K562 (cell line): ENCODE measurements at regions not wholly inside any gene's neighbourhood (a gene's known extent, or its start where the extent isn't known, plus 50 kb on each side); places are given as distances from the start of the nearest gene placed in this dataset.

Experiments
- ATAC-seq: fragments of 200-7000 bp; cut with Tn5 transposase; 3 replicates; pipeline ENCODE4 v1.9.1; 2020; ENCODE audit warnings: moderate library complexity
- BruUV-seq: library from RNA; stranded (reverse); fragments of 400-500 nt; replicated peaks from 2 replicates; lab custom pipeline; 2021; lab: Mats Ljungman, UMichigan
- CTCF ChIA-PET: fragments of 300-600 bp; formaldehyde crosslinking; extraction: SDS; loops from one replicate; lab custom pipeline; 2021; ENCODE audit warnings: low intra/inter-chr PET ratio; lab: Yijun Ruan, JAX
- POLR2A ChIA-PET: fragments of 300-600, 350-650 bp; sonication (Branson Sonifier 250); formaldehyde crosslinking; extraction: SDS; loops from one replicate; lab custom pipeline; 2021; ENCODE audit warnings: antibody characterized with exemption, inconsistent platforms; lab: Yijun Ruan, JAX
- DNase-seq, 4 experiments: peaks; one replicate each; pipeline versions ENCODE4 v3.0.0 to v3.0.0-alpha.2; 2011 to 2018; ENCODE audit warnings: low spot score in 3 of 4, mixed read lengths in 3 of 4; ENCODE audit errors: extremely low read depth in 1 of 4
- FAIRE-seq: peaks from 2 replicates; lab custom pipeline; 2011; peaks lifted over from hg19 to GRCh38; lab: Jason Lieb, UNC
- H2AFZ ChIP-seq: 2 replicates; pipeline ENCODE4 v1.6.0; 2011; ENCODE audit warnings: low read depth, low read length, control low read depth, inconsistent platforms
- H3K27ac ChIP-seq: fragments of 200-600 bp; 3 replicates; pipeline ENCODE4 v1.8.0; 2011; ENCODE audit warnings: low read depth, mild to moderate bottlenecking, control low read depth, inconsistent platforms, low read length, moderate library complexity, mixed read lengths; ENCODE audit errors: extremely low read depth
- H3K27me3 ChIP-seq, 2 experiments: fragments of 300-600 bp in 1 of 2; 2 replicates in 1 of 2; 3 replicates in 1 of 2; pipeline versions ENCODE4 v1.6.0 to v1.8.0; 2011; ENCODE audit warnings: inconsistent platforms in 2 of 2, low read length in 2 of 2, mild to moderate bottlenecking in 1 of 2, mixed read lengths in 1 of 2, moderate library complexity in 1 of 2; ENCODE audit not compliant: control insufficient read depth in 2 of 2, insufficient read depth in 2 of 2
- H3K36me3 ChIP-seq: fragments of 300-600 bp; 3 replicates; pipeline ENCODE4 v1.8.0; 2011; ENCODE audit warnings: mild to moderate bottlenecking, low read length, inconsistent platforms; ENCODE audit not compliant: control insufficient read depth, insufficient read depth
- H3K4me1 ChIP-seq, 2 experiments: fragments of 200-600 bp in 1 of 2; replicated peaks in 1 of 2; 2 replicates in 1 of 2; 3 replicates in 1 of 2; pipeline versions ENCODE4 v1.5.1 to v1.8.0; 2011; ENCODE audit warnings: inconsistent platforms in 2 of 2, low read length in 2 of 2, mild to moderate bottlenecking in 1 of 2, mixed read lengths in 1 of 2, moderate library complexity in 1 of 2; ENCODE audit not compliant: control insufficient read depth in 2 of 2, insufficient read depth in 2 of 2
- H3K4me2 ChIP-seq: 2 replicates; pipeline ENCODE4 v1.6.1; 2011; ENCODE audit warnings: low read length, control low read depth, inconsistent platforms, mixed read lengths; ENCODE audit not compliant: insufficient read depth
- H3K4me3 ChIP-seq: fragments of 200-600 bp; sonication (generic), shearing (Covaris generic); 2 replicates; pipeline ENCODE4 v1.5.1; 2016; ENCODE audit warnings: control low read depth, inconsistent platforms
- H3K79me2 ChIP-seq: fragments of 200-600 bp; 3 replicates; pipeline ENCODE4 v1.8.0; 2011; ENCODE audit warnings: low read length, inconsistent platforms; ENCODE audit not compliant: control insufficient read depth, insufficient read depth
- H3K9ac ChIP-seq, 2 experiments: 2 replicates each; pipeline versions ENCODE4 v1.6.0 to v1.6.1; 2011; ENCODE audit warnings: low read depth in 2 of 2, low read length in 2 of 2, control low read depth in 1 of 2, inconsistent platforms in 1 of 2, mild to moderate bottlenecking in 1 of 2, mixed read lengths in 1 of 2; ENCODE audit not compliant: insufficient read depth in 1 of 2
- H3K9me1 ChIP-seq: one replicate; pipeline ENCODE4 v1.6.0; 2011; ENCODE audit warnings: inconsistent platforms, mild to moderate bottlenecking, low read length, moderate library complexity; ENCODE audit not compliant: control insufficient read depth, insufficient read depth
- H3K9me3 ChIP-seq: replicated peaks from 2 replicates; pipeline ENCODE4 v1.5.1; 2011; ENCODE audit warnings: low read depth, low read length, inconsistent platforms; ENCODE audit not compliant: control insufficient read depth, insufficient read depth
- H4K20me1 ChIP-seq: replicated peaks from 2 replicates; pipeline ENCODE4 v1.6.1; 2011; ENCODE audit warnings: low read length, inconsistent platforms, mixed read lengths; ENCODE audit not compliant: control insufficient read depth, insufficient read depth
- CBFB ChIP-seq: sonication (generic); formaldehyde crosslinking; IDR thresholded peaks from 2 replicates; pipeline ENCODE4 v1.4.0; 2020; ENCODE audit warnings: mild to moderate bottlenecking, missing genetic modification reagents
- GABPB1 ChIP-seq: sonication (generic); formaldehyde crosslinking; IDR thresholded peaks from 2 replicates; pipeline ENCODE4 v1.8.0; 2022; ENCODE audit warnings: mild to moderate bottlenecking, missing genetic modification reagents
- MCM5 ChIP-seq: fragments of 450-650 bp; IDR thresholded peaks from 2 replicates; pipeline ENCODE4 v1.6.1; 2016; ENCODE audit warnings: low read depth
- RNF219 ChIP-seq: fragments of 250-450 bp; sonication (Bioruptor Pico); IDR thresholded peaks from 2 replicates; pipeline ENCODE4 v1.5.0; 2022; ENCODE audit warnings: mild to moderate bottlenecking
- ZNF174 ChIP-seq: fragments of 250-450 bp; sonication (Bioruptor Pico); IDR thresholded peaks from 2 replicates; pipeline ENCODE4 v1.4.0; 2020; ENCODE audit warnings: mild to moderate bottlenecking
- ZNF274 ChIP-seq: IDR thresholded peaks from 2 replicates; pipeline ENCODE4 v1.6.1; 2011; ENCODE audit warnings: low read depth, mild to moderate bottlenecking, low read length, moderate library complexity, borderline replicate concordance
- ZNF77 ChIP-seq: fragments of 250-450 bp; sonication (Bioruptor Pico); IDR thresholded peaks from 2 replicates; pipeline ENCODE4 v1.5.0; 2020
- WGBS: fragments of 100-300 bp; shearing (Covaris generic); methylation state at CpG from one replicate; pipeline ENCODE4 v1.1.6; 2016; ENCODE audit warnings: low coverage, mixed read lengths; ENCODE audit not compliant: insufficient coverage; ENCODE audit errors: missing lambda C conversion rate; 5-methylcytosine and 5-hydroxymethylcytosine counted together
- in situ Hi-C: fragments of 300-500 bp; cut with MboI; formaldehyde crosslinking; loops from 4 replicates; pipeline ENCODE4 v1.15.0; 2018; ENCODE audit warnings: inconsistent platforms, mixed read lengths
- intact Hi-C: fragments of 100-400 bp; cut with micrococcal nuclease; formaldehyde crosslinking; loops from 2 replicates; pipeline ENCODE4 v1.14.2; 2022
- TF ChIP-seq, protein P1 (sequence below): fragments of 250-450 bp; sonication (Bioruptor Pico); IDR thresholded peaks from 2 replicates; pipeline ENCODE4 v1.8.0; 2022; ENCODE audit warnings: moderate library complexity, mild to moderate bottlenecking, inconsistent platforms

DNA sequence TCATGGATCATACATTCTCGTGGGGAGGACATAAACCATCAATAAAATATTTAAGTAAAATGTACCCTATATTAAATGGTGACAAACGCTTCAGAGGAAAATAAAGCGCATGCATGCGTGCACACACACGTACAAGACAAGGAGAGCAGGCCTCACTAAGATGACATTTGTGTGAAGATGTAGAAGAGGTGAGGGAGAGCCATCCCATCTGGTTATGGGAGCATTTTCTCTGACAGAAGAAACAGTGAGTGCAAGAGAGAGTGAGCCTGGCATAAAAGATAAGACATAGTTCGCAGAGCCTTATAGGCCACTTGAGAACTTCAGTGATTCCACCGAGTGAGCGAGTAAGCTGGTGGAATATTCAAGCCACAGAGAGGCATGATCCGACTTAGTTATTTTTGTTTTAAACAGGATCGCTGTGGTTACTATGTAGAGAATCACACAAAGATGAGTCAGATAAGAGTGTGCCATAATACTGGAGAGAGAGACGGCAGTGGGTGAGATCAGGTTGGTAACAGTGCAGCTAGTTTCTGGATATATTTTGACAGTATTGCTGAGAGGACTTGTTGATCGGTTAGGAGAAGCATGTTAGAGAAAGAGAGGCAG lies 624.2 kb downstream of the PLPP3 start:
- no TSS peak for BruUV-seq
- Histone ChIP-seq H3K9ac (no peak overlapping the region), H2AFZ (no peak overlapping the region), H4K20me1 (no peaks in the 10 kb centered on the region), H3K4me2 (no peak overlapping the region), H3K4me1 (no peaks in the 10 kb centered on the region), H3K36me3 (no peaks in the 10 kb centered on the region), H3K27ac (no peak overlapping the region), H3K9me1 (no peaks in the 10 kb centered on the region), H3K9me3 (no peaks in the 10 kb centered on the region), H3K27me3 (no peaks in the 10 kb centered on the region), H3K4me3 (no peak overlapping the region), H3K79me2 (no peaks in the 10 kb centered on the region)
- no peak for DNase-seq
- WGBS, result 2% methylated on average over 12 of the region's 12 CpGs
- in situ Hi-C loops (no loop called here), intact Hi-C loops (no loop called here)
- ChIA-PET CTCF (no interaction called here), POLR2A (no interaction called here)
- no peak for ATAC-seq
- no peak for FAIRE-seq
- TF ChIP-seq RNF219 (CRISPR knock-in tag) (no peak), CBFB (CRISPR knock-in tag) (no peak)

- no peak for DNase-seq
- Histone ChIP-seq H3K79me2 (no peaks in the 10 kb centered on the region), H3K4me2 (no peak overlapping the region), H3K27ac (no peak overlapping the region), H3K9me1 (no peaks in the 10 kb centered on the region), H3K27me3 (no peaks in the 10 kb centered on the region), H3K9me3 (no peaks in the 10 kb centered on the region), H2AFZ (no peak overlapping the region), H3K4me1 (no peaks in the 10 kb centered on the region), H3K36me3 (no peaks in the 10 kb centered on the region), H4K20me1 (no peaks in the 10 kb centered on the region), H3K4me3 (no peak overlapping the region), H3K9ac (no peak overlapping the region)
- intact Hi-C loops, result no loop called here
- ATAC-seq, result no peak
- no TSS peak for BruUV-seq
- in situ Hi-C loops, result no loop called here
- CTCF ChIA-PET, result no interaction called here
- POLR2A ChIA-PET, result no interaction called here
- 0% methylated on average over 3 of the region's 3 CpGs for WGBS
- FAIRE-seq, result no peak
- TF ChIP-seq, protein P1, sequence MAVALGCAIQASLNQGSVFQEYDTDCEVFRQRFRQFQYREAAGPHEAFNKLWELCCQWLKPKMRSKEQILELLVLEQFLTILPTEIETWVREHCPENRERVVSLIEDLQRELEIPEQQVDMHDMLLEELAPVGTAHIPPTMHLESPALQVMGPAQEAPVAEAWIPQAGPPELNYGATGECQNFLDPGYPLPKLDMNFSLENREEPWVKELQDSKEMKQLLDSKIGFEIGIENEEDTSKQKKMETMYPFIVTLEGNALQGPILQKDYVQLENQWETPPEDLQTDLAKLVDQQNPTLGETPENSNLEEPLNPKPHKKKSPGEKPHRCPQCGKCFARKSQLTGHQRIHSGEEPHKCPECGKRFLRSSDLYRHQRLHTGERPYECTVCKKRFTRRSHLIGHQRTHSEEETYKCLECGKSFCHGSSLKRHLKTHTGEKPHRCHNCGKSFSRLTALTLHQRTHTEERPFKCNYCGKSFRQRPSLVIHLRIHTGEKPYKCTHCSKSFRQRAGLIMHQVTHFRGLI (CRISPR knock-in tag), result no peak
- no peak for TF ChIP-seq GABPB1 (CRISPR knock-in tag)
- TF ChIP-seq ZNF274, result no peak
- no peak for TF ChIP-seq CBFB (CRISPR knock-in tag)
- no peak for TF ChIP-seq ZNF77
- TF ChIP-seq MCM5, result no peak
- TF ChIP-seq ZNF174 (CRISPR knock-in tag), result no peak
Measured at GRCh38 chr1:55951291-55951690, 628.1 kb downstream of the PLPP3 start.
